GM21825 (cell line): ENCODE measurements at regions not wholly inside any gene's neighbourhood (a gene's known extent, or its start where the extent isn't known, plus 50 kb on each side); places are given as distances from the start of the nearest gene placed in this dataset.

Experiments used
- ATAC-seq: cut with Tn5 transposase; IDR thresholded peaks from one replicate; pipeline ENCODE4 v1.9.1; 2021; ENCODE audit warnings: mild to moderate bottlenecking, moderate library complexity; ENCODE audit not compliant: unreplicated experiment

- ATAC-seq, result peak; percentile 93
Measured at GRCh38 chr2:41736105-41736567, 311.7 kb upstream of the PKDCC start.

- ATAC-seq, result peak; percentile 40
Measured at GRCh38 chr2:41736586-41736985, 311.2 kb upstream of the PKDCC start.

DNA sequence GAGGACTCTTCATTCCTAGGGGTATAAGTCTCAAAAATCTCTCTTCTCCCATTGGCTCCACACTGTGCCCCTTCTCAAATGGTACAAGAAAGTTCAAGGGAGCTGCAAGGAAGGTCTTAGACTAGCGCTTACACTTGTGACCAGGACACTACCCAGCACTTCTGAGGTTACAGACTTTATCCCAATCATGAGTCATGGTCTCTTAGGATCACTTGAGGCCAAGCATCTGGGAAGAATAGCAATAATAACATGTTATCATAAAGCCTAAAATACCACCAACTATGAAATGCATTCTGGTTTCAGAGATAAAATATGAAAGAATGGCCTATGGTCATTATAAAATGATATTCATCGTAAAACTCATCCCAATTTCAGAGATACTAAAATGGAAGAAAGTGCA lies 309.9 kb upstream of the PKDCC start:
- no peak for ATAC-seq

- peak; percentile 100 for ATAC-seq
Measured at GRCh38 chr2:41741951-41742595, 305.7 kb upstream of the PKDCC start.

DNA sequence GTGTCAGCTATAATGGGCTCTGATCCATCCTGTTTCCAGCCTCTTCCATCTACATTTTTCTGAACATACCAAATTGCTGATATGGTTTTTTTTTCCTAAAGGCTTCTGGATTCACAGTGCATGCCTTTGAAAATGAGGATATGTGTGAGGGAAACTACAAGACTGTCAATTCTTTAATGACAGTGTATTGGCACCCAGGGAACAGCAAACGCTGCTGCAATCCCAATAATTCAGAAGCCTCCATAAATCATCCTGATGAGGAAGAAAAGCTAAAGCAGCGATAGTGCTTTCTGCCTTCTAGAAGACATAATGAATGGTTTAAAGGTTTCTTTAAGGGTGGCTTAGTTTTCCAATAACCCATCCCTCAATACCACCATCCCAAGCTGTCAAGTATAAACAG lies 304.5 kb upstream of the PKDCC start:
- ATAC-seq, result no peak

DNA sequence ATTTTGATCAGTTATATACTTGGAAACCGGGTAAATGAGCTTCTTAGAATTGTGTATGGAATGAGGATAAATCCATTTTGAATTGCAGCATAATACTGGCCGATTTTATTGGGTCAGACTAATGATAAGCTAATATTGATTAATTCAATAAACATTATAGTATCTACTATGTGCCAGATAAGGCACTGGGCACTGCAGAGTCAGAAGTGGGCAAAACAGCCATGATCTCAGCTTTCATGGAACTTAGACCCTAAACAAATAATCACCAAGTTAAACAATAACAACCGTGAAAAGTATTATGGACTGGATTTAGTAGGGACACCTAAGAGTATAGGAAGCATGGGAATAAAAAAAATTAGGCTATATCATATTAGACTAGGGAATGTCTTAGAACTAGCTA lies 297.0 kb upstream of the PKDCC start:
- ATAC-seq, result no peak

- no peak for ATAC-seq
Measured at GRCh38 chr2:41759880-41760279, 287.9 kb upstream of the PKDCC start.

GRCh38 chr2:41763141-41763540 lies 284.7 kb upstream of the PKDCC start:
- ATAC-seq, result no peak

GRCh38 chr2:41764131-41764530 lies 283.7 kb upstream of the PKDCC start:
- no peak for ATAC-seq

DNA sequence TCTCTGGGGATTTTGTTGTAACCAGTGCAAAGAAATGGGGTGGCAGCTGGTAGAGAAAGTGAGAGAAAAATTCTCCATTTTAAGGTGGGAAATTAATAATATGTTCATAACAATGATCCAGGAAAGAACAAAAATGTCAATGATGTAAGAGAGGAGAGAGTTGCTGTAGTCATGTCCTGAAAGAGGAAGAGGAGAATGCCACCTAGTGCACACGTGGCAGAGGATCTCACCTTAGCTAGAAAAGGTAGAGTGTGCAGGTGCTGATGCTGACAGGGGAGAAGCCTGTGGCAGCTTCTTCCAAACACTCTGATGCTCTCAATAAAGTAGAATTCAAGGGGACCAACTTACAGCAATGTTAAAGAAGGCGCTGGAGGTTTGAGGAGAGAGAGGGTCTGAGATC lies 282.9 kb upstream of the PKDCC start:
- no peak for ATAC-seq

DNA sequence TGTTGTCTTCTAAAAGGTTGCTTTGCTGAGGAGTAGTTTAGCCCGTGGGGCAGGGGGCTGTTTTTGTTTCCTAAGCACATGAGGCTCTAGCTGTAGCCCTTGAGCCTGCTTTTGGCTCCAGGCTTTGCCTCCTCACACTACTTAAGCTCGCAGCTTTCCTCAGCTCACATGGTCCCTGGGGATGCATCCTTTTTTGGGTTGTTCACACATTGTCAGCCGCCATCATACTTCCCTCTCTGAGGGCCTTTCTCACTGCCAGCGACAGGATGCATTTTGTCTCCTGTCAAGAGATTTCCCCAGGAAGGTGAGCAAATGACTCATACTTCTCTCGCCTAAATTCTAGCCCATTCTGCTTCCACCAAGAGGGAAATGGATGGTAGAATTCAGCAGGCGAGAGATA lies 279.5 kb upstream of the PKDCC start:
- no peak for ATAC-seq

GRCh38 chr2:41771710-41772109 lies 276.1 kb upstream of the PKDCC start:
- ATAC-seq, result no peak

DNA sequence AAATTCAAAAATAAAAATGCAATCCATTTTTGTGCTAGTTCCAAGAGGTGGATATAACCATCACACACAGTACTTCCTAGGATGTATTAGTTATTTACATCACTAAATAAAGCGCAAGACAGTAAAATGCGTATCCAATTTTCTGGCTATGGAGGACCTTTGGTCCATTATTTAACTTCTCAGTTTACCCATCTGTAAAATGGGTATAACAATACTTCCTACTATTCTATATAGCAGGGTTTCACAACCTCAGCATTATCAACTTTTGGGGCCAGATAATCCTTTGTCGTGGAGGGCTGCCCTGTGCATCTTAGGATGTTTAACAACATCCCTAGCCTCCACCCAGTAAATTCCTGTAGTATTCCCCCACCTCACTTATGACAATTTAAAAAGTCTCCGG lies 275.1 kb upstream of the PKDCC start:
- ATAC-seq, result no peak

GRCh38 chr2:41774011-41774605 lies 273.7 kb upstream of the PKDCC start:
- ATAC-seq, result no peak

DNA sequence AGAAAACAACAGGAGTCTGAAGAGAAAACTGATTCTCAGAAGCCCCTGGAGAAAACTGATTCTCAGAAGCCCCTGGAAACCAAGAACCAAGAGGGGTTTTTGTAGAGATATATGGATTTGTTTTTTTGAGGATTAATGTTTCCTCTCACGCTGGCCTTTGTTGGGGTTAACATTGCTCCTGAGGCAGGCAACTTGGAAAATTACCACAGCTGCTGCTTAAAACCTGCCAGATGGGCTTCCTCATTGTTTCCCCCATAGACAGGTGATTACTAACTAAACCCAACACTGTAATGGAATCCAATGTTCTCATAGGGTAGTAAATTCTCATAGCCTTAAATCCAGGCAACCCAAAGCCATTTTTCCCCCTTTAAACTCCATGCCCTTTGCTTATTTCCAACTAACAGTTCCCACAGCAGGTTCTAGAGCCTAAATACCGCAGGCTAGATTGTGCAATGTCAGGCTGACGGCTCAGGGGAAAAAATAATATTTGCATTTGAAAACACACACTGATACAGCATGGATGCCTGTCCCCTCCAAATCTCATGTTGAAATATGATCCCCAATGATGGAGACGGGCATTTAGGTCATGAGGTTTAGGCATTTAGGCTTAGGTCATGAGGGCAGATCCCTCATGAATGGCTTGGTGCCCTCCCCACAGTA lies 272.3 kb upstream of the PKDCC start:
- ATAC-seq, result no peak

GRCh38 chr2:41779888-41780287 lies 267.9 kb upstream of the PKDCC start:
- no peak for ATAC-seq

DNA sequence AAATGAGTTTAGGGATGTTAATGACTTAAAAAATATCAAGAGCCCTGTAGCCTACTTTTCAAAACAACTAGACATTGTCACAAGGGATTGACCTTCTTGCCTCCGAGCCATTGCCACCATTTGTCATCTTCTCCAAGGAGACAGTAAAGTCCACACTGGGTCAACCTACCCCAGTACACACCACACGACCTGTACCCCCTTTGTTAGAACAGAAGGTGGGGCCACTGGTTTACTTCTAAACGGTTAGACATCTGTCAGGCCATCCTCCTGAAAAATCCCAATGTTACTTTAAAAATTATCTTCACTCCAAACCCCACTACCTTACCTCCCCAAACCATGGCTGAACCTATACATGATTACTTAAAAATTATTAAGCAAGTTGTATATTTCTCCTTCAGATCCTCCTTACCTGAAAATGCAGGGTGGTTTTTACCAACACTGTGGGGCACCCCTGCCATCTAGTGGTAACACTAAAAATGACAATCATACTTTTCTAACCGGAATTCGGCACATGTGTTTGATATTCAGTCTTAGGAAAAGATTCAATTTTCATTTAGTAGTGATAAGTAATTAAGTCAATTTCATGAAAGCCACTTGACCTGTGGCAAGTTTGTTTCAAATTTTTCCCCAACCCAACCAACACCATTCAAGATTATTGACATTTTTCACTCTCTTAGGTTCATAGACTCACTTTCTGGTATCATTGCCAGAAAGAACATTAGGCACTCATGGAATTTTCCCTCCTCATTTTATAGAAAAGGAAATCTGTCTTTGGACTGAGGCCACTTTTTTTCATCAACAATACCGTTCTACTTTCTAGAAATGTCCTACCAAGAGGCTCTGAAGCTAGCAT lies 265.3 kb upstream of the PKDCC start:
- ATAC-seq, result no peak

DNA sequence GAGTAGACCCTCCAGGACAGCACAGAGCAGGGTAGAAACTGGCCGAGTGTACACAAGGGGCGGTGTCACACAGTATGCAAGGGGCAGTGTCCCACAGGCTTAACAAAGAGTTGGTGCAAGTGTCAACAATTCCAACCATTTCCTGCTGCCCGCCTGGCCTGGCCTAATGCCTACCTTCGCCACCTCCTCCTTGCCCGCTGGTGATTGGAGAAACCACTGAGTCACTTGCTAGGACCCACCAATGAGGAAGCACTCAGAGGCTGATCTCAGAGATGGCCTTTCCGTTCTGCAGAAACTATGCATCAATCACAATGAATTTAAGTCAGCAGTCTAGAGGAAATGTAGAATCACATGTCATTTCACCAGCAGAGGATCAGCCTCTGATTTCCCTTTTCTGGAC lies 263.3 kb upstream of the PKDCC start:
- ATAC-seq, result no peak

DNA sequence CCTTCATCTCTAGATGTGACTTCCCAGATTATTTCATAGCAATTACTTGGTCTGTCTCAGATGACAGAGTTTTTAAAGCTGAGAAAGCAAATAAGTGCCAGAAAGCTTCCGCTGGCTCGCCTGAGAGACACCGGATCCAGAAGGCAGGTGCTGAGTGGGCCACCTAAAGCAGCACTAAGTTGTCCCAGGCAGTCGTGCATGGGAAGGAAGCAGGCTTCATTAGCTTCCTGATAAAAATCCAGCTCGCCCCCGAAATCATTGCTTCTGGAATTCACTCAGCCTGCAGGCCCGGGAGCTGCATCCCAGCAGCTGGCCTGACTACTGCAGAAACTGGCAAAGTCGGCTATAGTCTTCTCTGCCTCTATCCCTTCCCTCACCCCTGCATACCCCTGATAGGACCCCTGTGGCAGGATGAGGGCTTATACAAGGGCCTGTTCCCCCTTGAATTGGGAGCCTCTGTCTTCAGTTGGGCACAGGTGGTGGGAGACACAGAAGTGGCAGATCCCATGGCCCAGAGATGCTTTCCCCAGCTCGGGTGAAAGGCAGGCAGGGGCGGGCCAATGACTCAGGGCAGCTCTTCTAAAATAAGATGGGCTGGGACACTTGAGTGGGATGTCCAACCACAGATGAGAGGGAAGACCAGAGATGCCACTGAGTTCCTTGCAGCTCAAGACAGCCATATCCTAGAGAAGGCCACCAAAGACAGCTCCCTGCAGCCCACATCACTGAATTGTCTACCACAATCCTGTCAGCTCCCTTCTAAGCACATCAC lies 262.4 kb upstream of the PKDCC start:
- no peak for ATAC-seq

- no peak for ATAC-seq
Measured at GRCh38 chr2:41791523-41791922, 256.3 kb upstream of the PKDCC start.

DNA sequence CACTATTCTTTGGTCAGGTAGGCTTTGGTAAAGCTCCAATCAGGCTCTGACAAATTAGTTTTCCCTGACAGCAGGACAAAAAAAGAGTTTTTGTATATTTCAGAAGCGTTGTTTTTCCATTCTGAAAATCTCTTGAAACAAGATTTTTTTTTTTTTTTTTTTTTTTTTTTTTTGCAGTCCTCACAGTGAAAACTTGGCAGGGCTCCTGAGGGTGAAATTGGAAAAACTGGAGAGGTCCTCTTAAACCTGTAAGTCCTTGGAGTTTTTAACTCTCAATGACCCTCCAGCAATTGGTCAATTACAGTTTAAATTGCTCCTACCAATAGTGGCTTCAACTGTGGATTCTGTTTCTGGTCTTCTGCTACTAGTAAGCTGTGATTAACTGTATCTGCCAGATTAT lies 244.5 kb upstream of the PKDCC start:
- no peak for ATAC-seq
